Memory B cell (primary cell): ENCODE measurements at regions not wholly inside any gene's neighbourhood (a gene's known extent, or its start where the extent isn't known, plus 50 kb on each side); places are given as distances from the start of the nearest gene placed in this dataset.

Experiments
- ATAC-seq: fragments of 150-1000 bp; cut with Tn5 transposase; 2 replicates; pipeline ENCODE4 v1.10.0; 2021; ENCODE audit warnings: low read depth, mild to moderate bottlenecking, moderate library complexity
- DNase-seq, 2 donors: peaks; one replicate each; pipeline ENCODE4 v3.0.0; 2022; ENCODE audit warnings: low spot score in 2 of 2
- H3K27ac Mint-ChIP-seq: one replicate; pipeline ENCODE4 v1.8.0; 2022; ENCODE audit warnings: mild to moderate bottlenecking, moderate library complexity, mixed read lengths
- H3K27me3 Mint-ChIP-seq: one replicate; pipeline ENCODE4 v1.8.0; 2022; ENCODE audit warnings: mixed read lengths
- H3K36me3 Mint-ChIP-seq: one replicate; pipeline ENCODE4 v1.8.0; 2022; ENCODE audit warnings: mild to moderate bottlenecking, mixed read lengths
- H3K4me1 Mint-ChIP-seq: one replicate; pipeline ENCODE4 v1.8.0; 2022; ENCODE audit warnings: mixed read lengths
- H3K4me3 Mint-ChIP-seq: one replicate; pipeline ENCODE4 v1.8.0; 2022; ENCODE audit warnings: mild to moderate bottlenecking, moderate library complexity, mixed read lengths
- H3K9me3 Mint-ChIP-seq: one replicate; pipeline ENCODE4 v1.8.0; 2022; ENCODE audit warnings: mixed read lengths

DNA sequence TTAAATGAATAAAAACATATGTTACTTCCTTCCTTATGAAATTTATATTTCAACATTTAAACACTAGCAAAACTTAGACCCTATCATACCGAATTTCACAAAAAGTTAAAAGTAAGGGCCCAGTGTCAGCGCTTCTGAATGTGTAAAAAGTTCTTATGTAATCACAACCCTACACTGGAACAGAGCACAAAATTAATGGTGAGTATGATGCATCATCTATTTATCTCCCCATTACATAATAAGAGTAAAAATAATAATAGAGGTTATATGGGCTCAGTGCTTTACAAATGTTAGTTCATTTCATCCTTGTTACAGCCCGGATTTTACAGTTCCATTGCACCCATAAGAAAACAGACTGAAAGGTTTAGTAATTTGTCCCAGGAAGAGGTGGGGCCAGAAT lies 144.9 kb upstream of the POU3F3 start:
- Mint-ChIP-seq H3K4me3 (no peak overlapping the region), H3K27me3 (no peaks in the 10 kb centered on the region), H3K4me1 (no peaks in the 10 kb centered on the region), H3K27ac (no peak overlapping the region), H3K36me3 (no peaks in the 10 kb centered on the region), H3K9me3 (no peaks in the 10 kb centered on the region)
- DNase-seq (no peak), ATAC-seq (no peak)

DNA sequence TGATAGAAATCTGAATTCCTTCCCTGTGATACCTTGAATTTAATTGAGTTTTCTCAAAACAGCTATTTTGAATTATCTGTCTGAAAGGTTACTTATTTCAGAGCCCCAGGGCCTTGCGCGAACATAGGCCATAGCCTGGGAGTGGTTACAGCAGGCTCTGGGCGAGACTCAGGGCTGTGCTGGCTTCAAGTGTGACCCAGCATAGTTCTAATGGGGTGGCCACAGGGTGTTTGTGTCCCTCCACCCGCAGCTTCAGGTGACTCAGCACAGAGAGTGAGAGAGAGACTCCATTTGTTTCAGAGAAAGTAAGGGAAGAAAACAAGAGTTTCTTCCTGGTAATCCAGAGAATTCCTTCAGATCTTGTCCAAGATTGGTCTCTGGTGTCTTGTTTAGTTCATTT lies 137.9 kb upstream of the POU3F3 start:
- H3K4me3 Mint-ChIP-seq = no peak overlapping the region
- peaks cover 9% of the 10 kb centered on the region for H3K27me3 Mint-ChIP-seq
- no peaks in the 10 kb centered on the region for H3K4me1 Mint-ChIP-seq
- no peaks in the 10 kb centered on the region for H3K9me3 Mint-ChIP-seq
- no peak overlapping the region for H3K27ac Mint-ChIP-seq
- H3K36me3 Mint-ChIP-seq = no peaks in the 10 kb centered on the region
- ATAC-seq (no peak), DNase-seq (no peak)

DNA sequence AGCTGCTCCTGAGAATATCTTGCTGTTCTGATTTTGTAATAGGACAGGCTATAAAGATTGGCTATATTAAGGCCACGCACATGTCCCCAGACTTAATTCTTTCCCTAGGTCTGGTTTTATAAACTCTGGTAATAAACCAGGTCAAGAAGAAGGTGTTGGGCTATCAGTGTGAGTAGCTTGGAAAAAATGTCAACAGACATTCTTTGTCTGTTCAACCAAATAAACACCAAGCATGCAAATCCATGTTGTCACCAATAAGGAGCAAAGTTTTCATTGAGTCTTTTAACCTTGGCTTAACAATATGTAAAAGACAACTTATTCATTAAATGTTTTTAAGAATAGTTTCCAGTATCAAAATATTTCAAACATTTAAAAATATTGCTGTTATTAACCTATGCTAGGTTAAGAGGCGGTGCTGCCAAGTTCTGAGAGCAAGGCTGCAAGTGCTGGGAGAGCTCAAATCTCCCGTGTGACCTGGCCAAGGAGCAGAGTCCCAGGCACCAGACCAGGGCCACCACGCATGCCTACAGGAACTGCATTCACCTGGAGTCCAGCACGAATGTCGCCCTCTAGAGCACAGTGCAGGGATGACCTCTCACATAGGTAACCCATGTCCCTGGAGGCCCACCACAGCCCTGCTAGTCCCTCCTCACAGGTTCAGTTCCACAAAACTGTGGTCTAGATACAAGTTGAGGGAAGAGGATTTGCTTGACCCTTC lies 120.5 kb upstream of the POU3F3 start:
- Mint-ChIP-seq H3K4me1 (no peaks in the 10 kb centered on the region), H3K36me3 (peaks cover 2% of the 10 kb centered on the region), H3K9me3 (peaks cover 4% of the 10 kb centered on the region), H3K27ac (no peak overlapping the region), H3K4me3 (no peak overlapping the region), H3K27me3 (peaks cover 7% of the 10 kb centered on the region)
- no peak for ATAC-seq
- no peak for DNase-seq

DNA sequence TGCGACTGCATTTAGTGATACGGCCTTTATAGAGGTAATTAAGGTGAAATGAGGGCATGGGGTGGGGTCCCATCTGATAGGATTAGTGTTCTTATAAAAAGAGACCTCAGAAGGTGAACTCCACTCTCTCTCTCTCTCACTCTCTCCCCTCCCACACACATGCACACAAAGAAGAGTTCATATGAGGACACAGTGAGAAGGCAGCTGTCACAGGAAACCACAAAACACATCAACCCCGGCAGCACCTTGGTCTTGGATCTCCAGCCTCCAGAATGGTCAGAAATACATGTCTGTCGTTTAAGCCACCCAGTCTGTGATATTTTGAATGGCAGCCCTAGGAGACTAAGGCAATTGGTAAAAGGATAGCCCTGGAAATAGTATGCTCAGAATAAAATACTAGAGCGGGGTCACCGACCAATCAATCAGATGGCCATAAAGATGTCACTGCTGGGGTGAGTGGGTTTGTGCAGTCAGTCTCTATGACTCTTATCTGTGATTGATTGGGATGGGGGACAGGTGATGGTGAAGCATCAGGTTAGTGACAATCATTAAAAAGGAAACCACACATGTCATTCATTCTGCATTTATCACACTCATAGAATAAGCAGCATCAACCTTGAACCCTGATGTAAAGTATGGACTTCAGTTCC lies 118.9 kb upstream of the POU3F3 start:
- ATAC-seq (no peak), DNase-seq (no peak)
- H3K9me3 Mint-ChIP-seq = peaks cover 4% of the 10 kb centered on the region
- no peaks in the 10 kb centered on the region for H3K36me3 Mint-ChIP-seq
- H3K27me3 Mint-ChIP-seq = peaks cover 7% of the 10 kb centered on the region
- H3K4me1 Mint-ChIP-seq = no peaks in the 10 kb centered on the region
- no peak overlapping the region for H3K27ac Mint-ChIP-seq
- no peak overlapping the region for H3K4me3 Mint-ChIP-seq

DNA sequence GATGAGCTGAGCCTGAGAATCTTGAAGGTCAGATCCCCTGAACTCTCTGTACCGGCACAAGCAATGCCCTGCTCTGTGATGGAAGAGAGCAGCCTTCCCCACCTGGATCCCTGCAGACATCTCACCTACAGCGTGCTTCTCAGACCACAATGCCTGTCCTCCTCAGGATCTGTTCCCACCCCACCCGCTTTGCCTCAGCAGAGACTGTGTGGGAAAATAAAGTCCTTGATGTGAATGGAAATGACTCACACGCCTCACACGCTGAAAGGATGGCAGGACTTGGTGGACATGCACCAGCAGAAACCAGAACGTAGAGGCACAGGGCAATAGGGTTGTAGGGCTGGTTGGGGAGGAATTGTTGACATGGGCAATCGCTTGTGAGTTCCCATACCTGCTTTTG lies 117.9 kb upstream of the POU3F3 start:
- no peaks in the 10 kb centered on the region for H3K4me1 Mint-ChIP-seq
- no peak for ATAC-seq
- no peak for DNase-seq
- no peak overlapping the region for H3K4me3 Mint-ChIP-seq
- peaks cover 3% of the 10 kb centered on the region for H3K9me3 Mint-ChIP-seq
- H3K27ac Mint-ChIP-seq = no peak overlapping the region
- no peaks in the 10 kb centered on the region for H3K36me3 Mint-ChIP-seq
- H3K27me3 Mint-ChIP-seq = peaks cover 7% of the 10 kb centered on the region

DNA sequence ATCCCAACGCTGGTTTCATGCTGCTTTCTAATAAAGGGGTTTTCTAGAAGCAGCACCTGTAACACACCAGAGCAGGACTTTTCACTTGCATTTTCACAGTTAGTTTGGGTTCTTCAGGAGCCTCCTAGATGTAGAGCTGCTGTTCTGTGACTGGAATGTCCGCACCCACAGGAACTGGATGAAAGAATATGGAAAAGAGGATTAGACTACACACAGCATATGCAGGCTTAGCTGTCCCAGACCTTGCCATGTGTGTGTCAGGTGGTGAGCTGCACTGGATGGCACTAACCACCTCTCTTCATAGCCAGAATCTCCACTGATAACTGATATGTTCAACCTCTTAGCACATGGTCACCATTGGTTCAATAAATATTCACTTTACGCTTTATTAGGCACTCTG lies 112.1 kb upstream of the POU3F3 start:
- DNase-seq = no peak
- no peak for ATAC-seq
- H3K4me1 Mint-ChIP-seq = no peaks in the 10 kb centered on the region
- peaks cover 1% of the 10 kb centered on the region for H3K9me3 Mint-ChIP-seq
- H3K4me3 Mint-ChIP-seq = no peak overlapping the region
- no peaks in the 10 kb centered on the region for H3K36me3 Mint-ChIP-seq
- peaks cover 2% of the 10 kb centered on the region for H3K27me3 Mint-ChIP-seq
- no peak overlapping the region for H3K27ac Mint-ChIP-seq

DNA sequence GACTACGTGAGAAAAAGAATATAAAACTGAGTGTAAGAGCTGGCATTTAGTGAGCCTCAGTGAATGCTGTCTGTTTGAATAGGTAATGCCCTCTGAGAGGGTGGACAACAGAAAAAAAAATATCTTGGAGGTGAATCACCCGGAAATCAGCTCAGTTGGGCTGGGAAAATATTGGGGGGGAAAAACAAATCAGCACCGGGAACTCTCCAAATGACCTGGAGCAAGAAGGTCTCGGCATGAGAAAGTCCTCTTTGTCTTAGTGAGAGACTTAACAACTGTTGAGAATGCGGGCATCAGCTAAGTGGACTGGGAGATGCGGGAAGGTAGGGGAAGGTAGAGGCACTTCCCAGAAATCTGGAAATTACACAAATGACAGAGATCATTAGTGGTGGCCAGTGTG lies 109.4 kb upstream of the POU3F3 start:
- no peaks in the 10 kb centered on the region for H3K4me1 Mint-ChIP-seq
- H3K9me3 Mint-ChIP-seq = no peaks in the 10 kb centered on the region
- DNase-seq (no peak), ATAC-seq (no peak)
- no peak overlapping the region for H3K4me3 Mint-ChIP-seq
- H3K36me3 Mint-ChIP-seq = no peaks in the 10 kb centered on the region
- H3K27me3 Mint-ChIP-seq = no peaks in the 10 kb centered on the region
- H3K27ac Mint-ChIP-seq = no peak overlapping the region

DNA sequence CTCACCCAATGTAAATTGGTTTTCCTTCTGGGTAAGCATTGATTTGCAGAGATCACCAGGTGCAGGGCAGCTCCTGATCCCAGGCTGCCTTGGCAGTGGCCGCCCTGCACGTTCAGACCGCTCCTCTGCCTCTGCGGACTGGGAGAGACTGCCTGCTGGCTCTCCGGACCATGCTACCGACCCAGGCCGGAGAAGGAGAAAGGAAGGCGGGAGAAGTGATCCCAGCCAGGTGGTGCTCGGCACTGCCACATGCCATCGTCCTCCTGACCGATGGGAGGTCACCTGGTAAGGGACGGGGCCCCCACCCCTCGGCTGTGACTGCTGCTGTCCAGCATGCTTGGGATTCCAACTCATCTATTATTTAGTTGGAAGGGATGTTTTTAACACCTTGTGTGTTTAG lies 108.1 kb upstream of the POU3F3 start:
- H3K4me1 Mint-ChIP-seq = no peaks in the 10 kb centered on the region
- H3K9me3 Mint-ChIP-seq = no peaks in the 10 kb centered on the region
- H3K4me3 Mint-ChIP-seq = no peak overlapping the region
- H3K36me3 Mint-ChIP-seq = no peaks in the 10 kb centered on the region
- H3K27me3 Mint-ChIP-seq = peaks cover 4% of the 10 kb centered on the region
- DNase-seq = no peak
- ATAC-seq = no peak
- H3K27ac Mint-ChIP-seq = no peak overlapping the region

DNA sequence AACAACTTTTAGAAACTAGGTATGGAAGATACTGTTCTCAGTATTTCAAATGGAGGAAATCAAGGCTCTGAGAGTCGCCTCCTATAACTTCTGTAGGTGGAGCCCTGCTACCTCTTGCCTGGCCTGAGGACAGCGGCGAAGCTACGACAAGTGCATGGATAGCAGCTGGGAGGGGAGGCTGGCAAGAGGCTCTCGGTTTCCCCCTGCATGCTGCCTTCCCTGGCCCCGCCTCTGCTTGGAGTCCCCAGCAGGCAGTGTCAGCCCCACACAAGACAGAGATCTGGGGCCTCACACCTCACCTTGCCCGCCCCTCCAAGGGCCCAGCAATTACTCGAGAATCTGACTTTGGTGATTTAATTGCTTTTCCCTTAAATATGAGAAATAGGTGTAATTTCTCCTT lies 107.6 kb upstream of the POU3F3 start:
- Mint-ChIP-seq H3K4me3 (no peak overlapping the region), H3K9me3 (no peaks in the 10 kb centered on the region), H3K4me1 (no peaks in the 10 kb centered on the region), H3K27me3 (peaks cover 4% of the 10 kb centered on the region), H3K27ac (no peak overlapping the region), H3K36me3 (no peaks in the 10 kb centered on the region)
- no peak for ATAC-seq
- DNase-seq = no peak

DNA sequence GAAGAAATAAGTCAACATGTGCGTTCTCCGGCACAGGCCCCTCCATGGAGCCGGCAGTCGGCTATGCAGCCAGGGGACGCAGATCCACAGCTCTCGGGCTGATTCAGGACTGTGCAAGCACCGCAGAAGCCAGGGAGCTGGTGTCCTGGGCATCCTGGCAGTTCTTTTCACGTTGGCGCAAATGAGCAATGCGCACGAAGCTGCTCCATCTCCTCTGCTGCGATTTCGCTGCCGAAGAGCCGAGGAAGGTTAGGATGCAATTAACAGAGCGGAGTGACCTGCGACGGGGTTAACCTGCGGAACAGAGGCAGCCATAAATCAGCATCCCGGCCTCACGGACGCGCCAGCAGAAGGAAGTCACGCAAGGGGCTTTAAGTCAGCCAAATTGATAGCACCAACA lies 107.1 kb upstream of the POU3F3 start:
- H3K9me3 Mint-ChIP-seq = no peaks in the 10 kb centered on the region

DNA sequence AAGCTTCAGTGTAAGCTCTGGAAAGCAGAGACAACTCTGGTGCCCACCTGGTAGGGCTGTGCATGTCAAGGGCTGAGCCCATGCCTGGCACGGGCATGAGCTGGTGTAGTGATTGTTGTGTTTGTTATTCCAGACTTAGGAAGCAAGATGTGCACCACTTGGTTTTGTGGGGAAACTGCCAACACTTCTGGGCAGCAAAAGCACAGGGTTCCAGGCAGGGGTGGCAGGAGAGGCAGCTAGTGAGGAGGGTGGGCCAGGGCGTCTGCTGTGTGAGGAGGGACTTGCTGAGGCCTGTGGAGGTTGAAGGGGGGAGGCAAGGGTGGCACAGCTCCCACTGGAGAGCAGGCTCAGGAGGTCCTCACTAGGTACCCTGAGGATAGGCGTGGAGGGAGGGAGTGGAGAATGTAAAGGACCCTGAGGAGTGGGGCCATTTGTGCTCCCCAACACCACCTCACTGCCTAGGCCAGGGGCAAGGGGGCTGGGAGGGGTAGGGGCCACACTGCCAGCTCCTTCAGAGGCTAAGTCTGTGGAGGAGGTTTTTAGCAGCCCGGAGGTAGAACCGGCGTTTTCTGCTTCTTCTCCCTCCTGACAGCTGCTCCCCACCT lies 104.0 kb upstream of the POU3F3 start:
- Mint-ChIP-seq H3K36me3 (no peaks in the 10 kb centered on the region), H3K27ac (no peak overlapping the region), H3K4me3 (no peak overlapping the region), H3K9me3 (no peaks in the 10 kb centered on the region), H3K27me3 (peaks cover 4% of the 10 kb centered on the region), H3K4me1 (no peaks in the 10 kb centered on the region)
- DNase-seq = no peak
- ATAC-seq = no peak

More for the DNA sequence above, 107.1 kb upstream of the POU3F3 start:
- peaks cover 4% of the 10 kb centered on the region for H3K27me3 Mint-ChIP-seq
- H3K4me3 Mint-ChIP-seq = no peak overlapping the region
- no peak for DNase-seq
- ATAC-seq = no peak
- H3K4me1 Mint-ChIP-seq = no peaks in the 10 kb centered on the region
- H3K27ac Mint-ChIP-seq = no peak overlapping the region
- no peaks in the 10 kb centered on the region for H3K36me3 Mint-ChIP-seq

DNA sequence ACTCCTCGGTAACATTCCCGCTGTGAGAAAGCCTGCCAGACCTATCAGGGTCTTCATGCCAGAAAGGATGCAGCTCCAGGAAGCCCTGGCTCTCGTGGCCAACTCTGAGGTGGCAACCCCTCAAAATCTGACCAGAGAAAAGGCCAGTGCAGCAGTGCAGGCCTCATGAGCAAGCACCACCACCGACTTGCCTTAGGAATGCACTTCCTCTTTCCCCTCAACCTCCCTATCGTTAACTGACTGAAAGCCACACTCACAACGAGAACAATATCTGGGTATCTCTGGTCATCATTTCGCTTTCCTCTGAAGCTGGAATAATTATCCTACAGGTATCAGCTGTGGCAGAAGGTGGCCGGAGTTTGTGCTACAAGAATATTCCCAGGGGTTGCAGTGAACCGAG lies 101.4 kb upstream of the POU3F3 start:
- no peak overlapping the region for H3K4me3 Mint-ChIP-seq
- H3K9me3 Mint-ChIP-seq = peaks cover 2% of the 10 kb centered on the region
- ATAC-seq (no peak), DNase-seq (no peak)
- peaks cover 8% of the 10 kb centered on the region for H3K27me3 Mint-ChIP-seq
- no peaks in the 10 kb centered on the region for H3K36me3 Mint-ChIP-seq
- H3K4me1 Mint-ChIP-seq = no peaks in the 10 kb centered on the region
- H3K27ac Mint-ChIP-seq = no peak overlapping the region

DNA sequence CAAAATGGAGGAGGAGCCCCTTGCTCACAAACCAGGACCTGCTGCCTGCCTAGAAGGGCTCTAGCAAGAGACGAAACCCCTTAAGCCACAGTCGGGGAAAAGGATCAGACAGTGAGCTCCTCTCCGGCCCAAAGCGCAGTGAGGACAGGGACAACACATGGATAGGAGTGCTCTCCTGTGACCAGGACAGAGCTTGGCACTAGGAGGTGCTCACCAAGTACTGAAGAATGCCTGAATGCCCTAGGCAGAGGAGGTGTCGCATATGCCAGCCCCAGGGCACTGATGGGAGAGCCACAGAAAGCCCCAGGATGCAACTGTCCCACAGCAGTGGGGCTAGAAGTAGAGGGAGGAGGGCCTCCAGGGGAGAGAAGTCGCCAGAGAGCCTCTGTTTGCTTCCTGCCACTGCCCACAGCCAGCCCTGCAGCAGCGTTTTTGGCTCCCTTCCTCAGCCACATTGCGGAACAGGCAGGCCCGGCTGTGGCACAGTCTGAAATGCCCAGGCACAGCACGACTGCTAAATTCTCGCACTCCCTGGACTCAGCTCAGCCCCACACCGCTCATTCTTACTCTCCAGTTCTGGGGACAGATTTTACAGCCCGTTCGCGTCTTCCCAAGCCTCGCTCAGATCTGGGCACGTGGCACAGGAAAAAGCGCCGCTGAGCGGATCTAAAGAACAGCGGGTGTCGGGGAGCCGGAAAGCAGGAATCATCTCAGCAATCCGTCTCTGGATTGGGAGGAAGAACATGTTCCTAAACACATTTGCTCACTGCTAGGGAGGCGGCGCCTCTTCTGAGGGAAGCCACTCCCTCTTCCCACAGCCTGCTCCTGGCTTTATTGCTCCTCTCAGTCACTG lies 98.7 kb upstream of the POU3F3 start:
- Mint-ChIP-seq H3K4me1 (no peaks in the 10 kb centered on the region), H3K27ac (no peak overlapping the region), H3K27me3 (peaks cover 13% of the 10 kb centered on the region), H3K4me3 (no peak overlapping the region), H3K9me3 (peaks cover 2% of the 10 kb centered on the region), H3K36me3 (no peaks in the 10 kb centered on the region)
- DNase-seq = no peak
- ATAC-seq = no peak

DNA sequence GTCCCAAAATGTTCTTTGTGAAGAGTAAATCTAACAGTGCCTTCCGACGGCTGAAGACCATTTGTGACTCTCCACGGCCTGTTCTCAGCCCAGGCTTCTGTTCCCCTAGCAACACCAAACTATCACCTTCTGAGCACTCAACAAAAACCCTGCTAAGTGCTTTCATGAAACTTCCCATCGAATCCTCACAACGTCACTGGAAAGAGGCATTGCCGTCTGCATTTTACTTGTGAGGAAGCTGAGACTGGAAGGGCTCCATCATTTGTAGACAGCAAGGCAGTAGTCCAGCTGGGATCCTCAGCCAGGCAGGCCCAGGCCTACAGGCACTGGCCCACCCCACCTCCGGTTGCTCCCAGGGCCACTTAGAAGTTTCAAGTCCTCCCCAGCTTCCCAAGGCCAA lies 97.8 kb upstream of the POU3F3 start:
- no peak overlapping the region for H3K27ac Mint-ChIP-seq
- H3K9me3 Mint-ChIP-seq = peaks cover 2% of the 10 kb centered on the region
- H3K4me1 Mint-ChIP-seq = no peaks in the 10 kb centered on the region

More for the DNA sequence above, 97.8 kb upstream of the POU3F3 start:
- Mint-ChIP-seq H3K27me3 (peaks cover 11% of the 10 kb centered on the region), H3K4me3 (no peak overlapping the region), H3K36me3 (no peaks in the 10 kb centered on the region)
- DNase-seq (no peak), ATAC-seq (no peak)
